HUES6 (cell line): ENCODE measurements at regions not wholly inside any gene's neighbourhood (a gene's known extent, or its start where the extent isn't known, plus 50 kb on each side); places are given as distances from the start of the nearest gene placed in this dataset.
"Not testable (repeated sequence)": the region's sequence is repeated elsewhere in the genome, so short reads cannot be mapped to it uniquely, and the experiment has no call there.

ENCODE experiments used
- H3K27ac ChIP-seq: 2 replicates; pipeline ENCODE4 v1.7.0; 2013; ENCODE audit warnings: low read depth, mild to moderate bottlenecking, low read length, inconsistent platforms
- H3K27me3 ChIP-seq: 2 replicates; pipeline ENCODE4 v1.6.1; 2013; ENCODE audit warnings: low read length; ENCODE audit not compliant: control insufficient read depth, insufficient read depth
- H3K36me3 ChIP-seq: 2 replicates; pipeline ENCODE4 v1.6.1; 2013; ENCODE audit warnings: low read length; ENCODE audit not compliant: control insufficient read depth, insufficient read depth
- H3K4me1 ChIP-seq: 2 replicates; pipeline ENCODE4 v1.6.1; 2013; ENCODE audit warnings: low read length; ENCODE audit not compliant: control insufficient read depth, insufficient read depth
- H3K4me3 ChIP-seq: 2 replicates; pipeline ENCODE4 v1.5.1; 2013; ENCODE audit warnings: low read depth, low read length
- H3K9ac ChIP-seq: one replicate; pipeline ENCODE4 v1.6.1; 2013; ENCODE audit warnings: mild to moderate bottlenecking, low read length
- H3K9me3 ChIP-seq: 2 replicates; pipeline ENCODE4 v1.6.1; 2013; ENCODE audit warnings: low read depth, low read length; ENCODE audit not compliant: control insufficient read depth, insufficient read depth

GRCh38 chr3:137693791-137694190 is 70.3 kb upstream of the SOX14 start:
- H3K4me3 ChIP-seq = no peak overlapping the region
- no peaks in the 10 kb centered on the region for H3K9me3 ChIP-seq
- H3K27ac ChIP-seq = no peak overlapping the region
- no peak overlapping the region for H3K9ac ChIP-seq
- H3K36me3 ChIP-seq = no peaks in the 10 kb centered on the region
- H3K27me3 ChIP-seq = no peaks in the 10 kb centered on the region
- H3K4me1 ChIP-seq = peaks cover 16% of the 10 kb centered on the region

DNA sequence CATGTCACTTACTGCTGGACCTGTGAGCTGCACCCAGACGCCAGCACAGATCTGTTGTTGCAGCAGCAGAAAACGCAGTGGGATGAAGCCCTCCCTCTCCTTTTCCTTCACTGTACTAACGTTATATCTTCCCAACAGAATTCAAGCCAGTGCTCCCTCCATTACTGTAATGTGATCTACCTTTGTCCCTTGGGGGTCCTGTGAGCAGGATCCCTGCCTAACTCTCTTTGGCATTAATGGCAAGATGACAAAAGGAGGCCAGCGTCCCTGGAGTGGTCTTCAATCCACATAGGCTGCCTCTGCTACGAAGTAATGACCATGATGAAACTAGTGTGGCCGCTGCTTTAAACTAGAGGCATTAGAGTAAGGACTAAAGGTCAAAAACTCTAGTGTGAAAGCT is 69.3 kb upstream of the SOX14 start:
- H3K27ac ChIP-seq = no peak overlapping the region

DNA sequence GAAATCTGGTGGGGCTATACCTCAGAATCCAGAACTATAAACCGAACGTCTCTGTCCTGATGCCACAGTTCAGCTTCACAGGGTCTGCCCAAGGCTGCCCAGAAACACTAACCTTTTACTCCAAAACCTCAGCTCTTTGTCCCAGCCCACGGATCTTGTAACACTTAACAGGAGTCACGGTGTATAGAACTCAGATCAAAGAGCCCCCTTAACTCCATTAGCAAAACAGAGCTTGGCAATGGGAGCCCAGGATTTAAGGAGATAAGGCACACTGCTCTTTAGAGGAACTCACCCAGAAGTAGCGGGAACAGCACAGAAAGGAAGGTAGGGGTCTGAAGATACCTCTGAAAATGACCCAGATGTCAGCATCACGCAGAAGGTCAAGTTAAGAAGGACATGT is 68.8 kb upstream of the SOX14 start:
- Histone ChIP-seq H3K9ac (no peak overlapping the region), H3K9me3 (no peaks in the 10 kb centered on the region), H3K27me3 (no peaks in the 10 kb centered on the region), H3K4me1 (peaks cover 16% of the 10 kb centered on the region), H3K36me3 (no peaks in the 10 kb centered on the region), H3K27ac (no peak overlapping the region), H3K4me3 (no peak overlapping the region)

More for the DNA sequence above, 69.3 kb upstream of the SOX14 start:
- no peak overlapping the region for H3K4me3 ChIP-seq
- no peaks in the 10 kb centered on the region for H3K36me3 ChIP-seq
- no peaks in the 10 kb centered on the region for H3K9me3 ChIP-seq
- peaks cover 16% of the 10 kb centered on the region for H3K4me1 ChIP-seq
- H3K27me3 ChIP-seq = no peaks in the 10 kb centered on the region
- H3K9ac ChIP-seq = no peak overlapping the region

DNA sequence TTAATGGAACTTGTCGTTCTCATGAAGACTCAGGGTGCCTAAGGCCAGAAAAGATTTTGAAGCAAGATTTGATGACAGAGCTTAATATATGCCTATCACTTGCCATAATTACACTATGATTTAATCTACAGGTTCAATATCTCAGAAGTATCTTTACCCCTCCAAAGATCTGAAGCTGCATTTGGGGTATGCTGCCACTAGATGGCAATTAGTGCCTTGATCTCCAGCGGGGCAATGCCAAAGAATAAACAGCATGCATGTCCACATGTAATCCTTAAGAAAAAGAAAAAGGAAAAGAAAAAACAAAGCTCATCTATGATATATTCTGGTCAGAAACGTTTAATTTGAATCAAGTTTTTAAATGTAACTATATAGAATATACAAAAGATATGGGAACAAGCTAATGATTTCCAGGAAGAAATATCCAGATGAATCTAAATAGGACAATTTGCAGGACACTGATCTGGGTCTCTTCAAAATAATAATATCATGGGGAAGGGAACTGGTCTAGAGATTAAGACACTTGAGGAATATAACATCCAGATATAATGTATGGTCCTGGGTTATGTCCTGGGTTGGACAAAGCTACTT is 55.0 kb upstream of the SOX14 start:
- H3K27me3 ChIP-seq = no peaks in the 10 kb centered on the region; the same call in 1 of the 2 replicates
- no peak overlapping the region for H3K4me3 ChIP-seq
- 0 out of 2 replicates have a peak, but pooled peaks cover under 1% of the 10 kb centered on the region for H3K9me3 ChIP-seq
- no peak overlapping the region for H3K27ac ChIP-seq
- no peak overlapping the region for H3K9ac ChIP-seq
- no peaks in the 10 kb centered on the region for H3K4me1 ChIP-seq
- H3K36me3 ChIP-seq = no peaks in the 10 kb centered on the region

DNA sequence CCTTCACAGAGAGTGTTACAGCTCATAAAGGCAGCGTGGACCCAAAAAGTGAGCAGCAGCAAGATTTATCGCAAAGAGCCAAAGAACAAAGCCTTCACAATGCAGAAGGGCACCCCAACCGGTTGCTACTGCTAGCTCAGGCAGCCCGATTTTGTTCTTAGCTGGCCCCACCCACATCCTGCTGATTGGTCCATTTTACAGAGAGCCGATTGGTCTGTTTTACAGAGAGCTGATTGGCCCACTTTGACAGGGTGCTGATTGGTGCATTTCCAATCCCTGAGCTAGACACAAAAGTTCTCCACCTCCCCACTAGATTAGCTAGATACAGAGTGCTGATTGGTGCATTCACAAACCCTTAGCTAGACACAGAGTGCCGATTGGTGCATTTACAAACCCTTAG is 50.1 kb upstream of the SOX14 start:
- H3K9me3 ChIP-seq, H3K9ac ChIP-seq, H3K4me3 ChIP-seq, H3K27me3 ChIP-seq, H3K36me3 ChIP-seq, H3K4me1 ChIP-seq, H3K27ac ChIP-seq: not testable (repeated sequence)
